Adrenal gland (tissue), 9 donors: ENCODE measurements at regions not wholly inside any gene's neighbourhood (a gene's known extent, or its start where the extent isn't known, plus 50 kb on each side); places are given as distances from the start of the nearest gene placed in this dataset.

Source experiments
- DNase-seq, 7 donors: peaks; one replicate each; pipeline ENCODE4 v3.0.0-alpha.2; 2019 to 2020
- H3K27ac ChIP-seq, 5 donors: fragments of 200-600 bp; sonication (generic) in 4 of 5; 1 replicate in 3 of 5; 2 replicates in 2 of 5; pipeline versions ENCODE4 v1.5.1 to v1.8.0; 2016 to 2020; ENCODE audit warnings: mild to moderate bottlenecking in 1 of 5
- H3K27me3 ChIP-seq: fragments of 200-600 bp; 2 replicates; pipeline ENCODE4 v1.8.0; 2021
- H3K36me3 ChIP-seq, 2 donors: fragments of 200-600 bp; replicated peaks in 1 of 2; 1 replicate in 1 of 2; 2 replicates in 1 of 2; pipeline versions ENCODE4 v1.5.1 to v1.8.0; 2018 to 2022
- H3K4me1 ChIP-seq, 2 donors: fragments of 200-600 bp; replicated peaks in 1 of 2; 1 replicate in 1 of 2; 2 replicates in 1 of 2; pipeline versions ENCODE4 v1.5.1 to v1.8.0; 2018 to 2021
- H3K4me3 ChIP-seq, 4 donors: fragments of 200-600 bp; sonication (generic) in 3 of 4; one replicate each; pipeline ENCODE4 v1.5.1; 2016 to 2018
- H3K9me3 ChIP-seq, 3 donors: fragments of 200-600 bp; sonication (generic) in 1 of 3; replicated peaks in 1 of 3; 1 replicate in 2 of 3; 2 replicates in 1 of 3; pipeline versions ENCODE4 v1.5.1 to v1.8.0; 2016 to 2021
- CTCF ChIP-seq, 6 experiments: fragments of 450-650 bp in 4 of 6; fragments of 200-600 bp in 2 of 6; sonication (generic) in 1 of 6; IDR thresholded peaks; 1 replicate in 5 of 6; 2 replicates in 1 of 6; pipeline versions ENCODE4 v1.5.1 to v1.8.0; 2016 to 2021; ENCODE audit warnings: antibody characterized with exemption in 6 of 6, mild to moderate bottlenecking in 2 of 6, moderate library complexity in 1 of 6
- POLR2A ChIP-seq, 2 donors: fragments of 450-650 bp; IDR thresholded peaks; one replicate each; pipeline ENCODE4 v1.6.1; 2017; ENCODE audit warnings: antibody characterized with exemption in 2 of 2, mild to moderate bottlenecking in 2 of 2, moderate library complexity in 1 of 2
- WGBS, 4 donors: extraction: QIAGEN DNeasy Blood & Tissue Kit in 2 of 4; methylation state at CpG; one replicate each; pipeline versions ENCODE4 v1.1.5 to v1.1.7; 2013 to 2017; 5-methylcytosine and 5-hydroxymethylcytosine counted together
- intact Hi-C, 2 donors: fragments of 100-400 bp; cut with DNase I; formaldehyde crosslinking; loops; one replicate each; pipeline versions ENCODE4 v1.14.1 to v1.15.0; 2022 to 2023
- donor health status: healthy with polysubstance abuse.
- donor health status: Bipolar disorder and iron deficiency.
- donor health status: DM: yes; HTN: yes; CAD: no.
- donor health status: DM: no; HTN: no; CAD: no.
- donor health status: DM: no; HTN: no; CAD: no.

- no peak overlapping the region for H3K4me3 ChIP-seq
- TF ChIP-seq POLR2A (IDR thresholded peaks at IDR 0.05) = no peak
- TF ChIP-seq CTCF (IDR thresholded peaks at IDR 0.05) = no peak
- no peaks in the 10 kb centered on the region for H3K27me3 ChIP-seq
- H3K27ac ChIP-seq = no peak overlapping the region
- 67 to 88% (median 81%) methylated on average over 1 of the region's 1 CpG for WGBS, 4 donors
- intact Hi-C loops = no loop called here
- no peaks in the 10 kb centered on the region for H3K4me1 ChIP-seq
- no peaks in the 10 kb centered on the region for H3K9me3 ChIP-seq
- DNase-seq = no peak
- no peaks in the 10 kb centered on the region for H3K36me3 ChIP-seq
Measured at GRCh38 chr9:3161912-3162311, 318.0 kb upstream of the PUM3 start.

GRCh38 chr9:3157011-3157410 is 313.1 kb upstream of the PUM3 start:
- no peaks in the 10 kb centered on the region for H3K36me3 ChIP-seq
- no peak for TF ChIP-seq POLR2A (IDR thresholded peaks at IDR 0.05)
- DNase-seq = no peak
- H3K27me3 ChIP-seq = no peaks in the 10 kb centered on the region
- no peaks in the 10 kb centered on the region for H3K9me3 ChIP-seq
- H3K27ac ChIP-seq = no peak overlapping the region
- H3K4me1 ChIP-seq = no peaks in the 10 kb centered on the region
- intact Hi-C loops = no loop called here
- H3K4me3 ChIP-seq = no peak overlapping the region
- 75 to 82% (median 79%) methylated on average over 9 of the region's 9 CpGs for WGBS, 4 donors

- H3K36me3 ChIP-seq = no peaks in the 10 kb centered on the region
- no peaks in the 10 kb centered on the region for H3K27me3 ChIP-seq
- WGBS, 4 donors = 49 to 69% (median 65%) methylated on average over 7 of the region's 7 CpGs
- no peak overlapping the region for H3K4me3 ChIP-seq
- no peak overlapping the region for H3K27ac ChIP-seq
- no peak for DNase-seq
- TF ChIP-seq CTCF (IDR thresholded peaks at IDR 0.05) (no peak), POLR2A (IDR thresholded peaks at IDR 0.05) (no peak)
- no peaks in the 10 kb centered on the region for H3K9me3 ChIP-seq
- no peaks in the 10 kb centered on the region for H3K4me1 ChIP-seq
- intact Hi-C loops = no loop called here
Measured at GRCh38 chr9:3151672-3152576, 308.0 kb upstream of the PUM3 start.

GRCh38 chr9:3150074-3150473 is 306.2 kb upstream of the PUM3 start:
- Histone ChIP-seq H3K4me1 (no peaks in the 10 kb centered on the region), H3K36me3 (no peaks in the 10 kb centered on the region), H3K27me3 (no peaks in the 10 kb centered on the region), H3K27ac (no peak overlapping the region), H3K9me3 (no peaks in the 10 kb centered on the region), H3K4me3 (no peak overlapping the region)
- WGBS, 4 donors = 38 to 74% (median 55%) methylated on average over 3 of the region's 3 CpGs
- no peak for DNase-seq
- TF ChIP-seq CTCF (IDR thresholded peaks at IDR 0.05) (no peak), POLR2A (IDR thresholded peaks at IDR 0.05) (no peak)
- intact Hi-C loops = no loop called here
